ENCODE measurements at regions not wholly inside any gene's neighbourhood (a gene's known extent, or its start where the extent isn't known, plus 50 kb on each side); places are given as distances from the start of the nearest gene placed in this dataset.

DNA sequence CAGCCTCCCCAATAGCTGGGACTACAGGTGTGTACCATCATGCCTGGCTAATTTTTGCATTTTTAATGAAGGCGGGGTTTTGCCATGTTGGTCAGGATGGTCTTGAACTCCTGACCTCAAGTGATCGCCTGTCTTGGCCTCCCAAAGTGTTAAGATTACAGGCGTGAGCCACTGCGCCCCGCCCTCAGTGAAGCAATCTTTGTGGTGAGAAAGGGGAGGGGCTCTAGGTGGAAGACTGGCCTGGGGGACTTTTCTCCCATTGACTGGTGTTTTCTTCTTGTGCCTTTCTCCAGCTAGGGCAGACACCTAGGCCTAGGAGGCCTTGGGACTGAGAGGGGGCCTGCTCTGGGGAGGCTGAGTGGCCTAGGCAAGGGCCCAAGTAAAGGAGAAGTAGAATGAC, 84.1 kb downstream of the DNAAF9 start:
- no peaks in the 10 kb centered on the region for H3K27me3 Mint-ChIP-seq
- no peaks in the 10 kb centered on the region for H3K36me3 Mint-ChIP-seq
- ATAC-seq (peak; percentile 55 to 81), DNase-seq (ENCODE audit: low spot score) (peak; percentile 68)
- no peaks in the 10 kb centered on the region for H3K9me3 Mint-ChIP-seq
- peak overlapping the region in 1 of 2 donors; percentile 25 for H3K27ac Mint-ChIP-seq
- no peak overlapping the region for H3K4me3 Mint-ChIP-seq
- peaks cover 7% of the 10 kb centered on the region in 2 donors for H3K4me1 Mint-ChIP-seq (ENCODE audit: low read depth in 2 of 2)

GRCh38 chr20:3318226-3318884, 79.4 kb upstream of the SLC4A11 start:
- Mint-ChIP-seq H3K9me3 (no peaks in the 10 kb centered on the region), H3K27me3 (no peaks in the 10 kb centered on the region), H3K4me3 (no peak overlapping the region), H3K36me3 (peaks cover 4% of the 10 kb centered on the region), H3K27ac (no peak overlapping the region), H3K4me1 (ENCODE audit: low read depth in 2 of 2) (peaks cover 2% of the 10 kb centered on the region in 2 donors)
- ATAC-seq: no peak
- DNase-seq (ENCODE audit: low spot score): no peak

- H3K36me3 Mint-ChIP-seq: peaks cover 4% of the 10 kb centered on the region
- H3K27ac Mint-ChIP-seq: no peak overlapping the region
- ATAC-seq (no peak), DNase-seq (ENCODE audit: low spot score) (no peak)
- H3K9me3 Mint-ChIP-seq: no peaks in the 10 kb centered on the region
- no peak overlapping the region for H3K4me3 Mint-ChIP-seq
- no peaks in the 10 kb centered on the region for H3K4me1 Mint-ChIP-seq (ENCODE audit: low read depth in 2 of 2)
- no peaks in the 10 kb centered on the region for H3K27me3 Mint-ChIP-seq
Measured at GRCh38 chr20:3316136-3316535, 77.1 kb upstream of the SLC4A11 start.

DNA sequence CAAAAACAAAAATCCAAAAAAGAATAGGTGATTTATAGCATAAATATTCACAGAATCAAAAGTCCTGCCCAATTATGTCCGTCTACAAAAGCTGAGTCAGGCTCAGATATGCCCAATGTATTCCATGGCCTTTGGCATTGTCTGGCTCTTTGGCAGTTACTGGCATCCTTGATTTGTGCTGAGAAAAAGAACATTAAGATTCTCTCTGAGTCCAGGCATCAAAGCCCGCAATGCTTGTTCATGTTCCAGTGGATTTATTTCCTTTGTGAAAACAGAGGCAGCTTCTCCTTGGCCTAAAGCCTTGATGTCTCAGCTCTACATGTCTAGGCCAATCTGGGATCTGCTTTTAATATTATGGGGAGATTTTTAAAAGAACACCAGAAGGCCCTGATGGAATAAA, 76.1 kb upstream of the SLC4A11 start:
- Mint-ChIP-seq H3K36me3 (peaks cover 4% of the 10 kb centered on the region), H3K27ac (no peak overlapping the region)
- DNase-seq (ENCODE audit: low spot score): no peak

DNA sequence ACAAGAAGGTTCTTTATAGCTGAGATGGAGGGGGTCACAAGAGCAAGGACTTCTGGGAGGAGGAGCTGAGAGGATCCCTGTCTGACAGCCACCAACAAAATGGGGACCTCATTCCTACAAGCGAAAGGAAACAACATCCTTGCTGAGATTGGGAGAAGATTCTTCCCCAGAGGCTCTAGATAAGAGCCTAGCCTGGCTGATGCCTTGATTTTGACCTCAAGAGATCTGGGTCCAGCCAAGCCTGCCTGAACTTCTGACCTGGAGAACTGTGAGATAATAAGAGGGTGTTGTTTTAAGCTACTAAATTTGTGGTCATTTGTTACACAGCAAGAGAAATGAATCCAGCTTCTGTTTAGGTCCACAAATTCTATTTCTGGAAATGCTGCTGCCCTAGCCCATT, 75.4 kb upstream of the SLC4A11 start:
- H3K4me1 Mint-ChIP-seq (ENCODE audit: low read depth in 2 of 2): no peaks in the 10 kb centered on the region
- ATAC-seq (no peak), DNase-seq (ENCODE audit: low spot score) (no peak)
- no peak overlapping the region for H3K27ac Mint-ChIP-seq
- H3K27me3 Mint-ChIP-seq: no peaks in the 10 kb centered on the region
- H3K9me3 Mint-ChIP-seq: no peaks in the 10 kb centered on the region
- H3K4me3 Mint-ChIP-seq: no peak overlapping the region
- H3K36me3 Mint-ChIP-seq: peaks cover 4% of the 10 kb centered on the region

More for the DNA sequence above, 76.1 kb upstream of the SLC4A11 start:
- Mint-ChIP-seq H3K4me1 (ENCODE audit: low read depth in 2 of 2) (no peaks in the 10 kb centered on the region), H3K4me3 (no peak overlapping the region), H3K27me3 (no peaks in the 10 kb centered on the region), H3K9me3 (no peaks in the 10 kb centered on the region)
- ATAC-seq: no peak

GRCh38 chr20:3313683-3314065, 74.7 kb upstream of the SLC4A11 start:
- DNase-seq (ENCODE audit: low spot score) (no peak), ATAC-seq (no peak)
- Mint-ChIP-seq H3K9me3 (no peaks in the 10 kb centered on the region), H3K27me3 (no peaks in the 10 kb centered on the region), H3K36me3 (peaks cover 4% of the 10 kb centered on the region), H3K4me1 (ENCODE audit: low read depth in 2 of 2) (no peaks in the 10 kb centered on the region), H3K4me3 (no peak overlapping the region), H3K27ac (no peak overlapping the region)

DNA sequence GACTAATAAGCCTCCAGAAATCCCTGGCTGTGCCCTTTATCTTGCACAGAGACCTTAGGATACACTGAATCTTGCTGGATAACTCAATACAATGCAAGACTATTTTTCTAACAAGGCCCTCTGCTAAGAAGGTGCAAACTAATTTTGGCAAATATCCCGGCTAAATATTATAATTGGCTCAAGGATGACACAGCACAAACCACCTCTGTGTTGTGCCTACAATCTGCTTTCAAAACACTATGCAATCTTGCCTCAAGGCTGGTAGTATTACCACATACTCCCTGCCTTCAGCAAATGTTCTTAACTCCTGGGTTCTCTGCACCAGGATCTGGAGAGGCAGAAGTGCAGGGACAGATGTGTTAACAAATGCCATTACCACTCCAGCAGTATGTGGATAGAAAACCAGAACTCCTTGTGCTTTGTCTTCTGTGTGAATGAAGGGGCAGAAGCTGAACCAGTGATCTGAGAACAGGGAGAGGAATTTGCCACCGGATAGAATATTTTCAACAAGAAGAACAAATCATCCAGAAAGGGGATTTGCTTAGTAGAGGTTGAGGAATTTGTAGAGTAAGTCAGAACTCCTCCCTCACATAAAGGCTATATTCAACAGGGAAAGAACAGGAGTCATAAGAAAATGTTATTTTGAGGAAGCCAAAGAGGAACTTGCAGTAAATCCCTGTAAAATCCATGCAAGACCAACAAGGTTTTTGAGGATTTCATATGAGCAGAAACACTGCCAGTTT, 74.1 kb upstream of the SLC4A11 start:
- Mint-ChIP-seq H3K36me3 (peaks cover 4% of the 10 kb centered on the region), H3K9me3 (no peaks in the 10 kb centered on the region), H3K27me3 (no peaks in the 10 kb centered on the region), H3K4me1 (ENCODE audit: low read depth in 2 of 2) (no peaks in the 10 kb centered on the region), H3K4me3 (no peak overlapping the region), H3K27ac (no peak overlapping the region)
- no peak for DNase-seq (ENCODE audit: low spot score)
- no peak for ATAC-seq

DNA sequence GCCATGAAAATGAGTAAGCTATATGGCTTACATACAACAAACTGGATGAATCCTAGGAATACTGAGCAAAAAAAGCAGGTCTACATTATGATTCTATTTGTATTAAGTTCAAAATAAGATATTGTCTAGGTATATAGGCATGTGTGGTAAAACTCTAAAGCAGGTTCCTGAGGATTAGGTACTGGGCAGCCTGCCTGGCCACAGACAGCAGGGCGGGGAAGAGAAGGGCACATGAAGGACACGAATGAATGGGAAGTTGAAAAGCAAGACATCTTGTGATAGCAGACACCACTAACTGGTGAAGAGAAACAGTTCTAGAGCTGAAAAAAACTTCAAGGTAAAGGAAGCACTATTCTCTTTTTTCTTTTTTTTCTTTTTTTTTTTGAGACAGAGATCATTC, 72.6 kb upstream of the SLC4A11 start:
- no peak for ATAC-seq
- Mint-ChIP-seq H3K27me3 (no peaks in the 10 kb centered on the region), H3K4me1 (ENCODE audit: low read depth in 2 of 2) (peaks cover 2 to 3% of the 10 kb centered on the region in 2 donors), H3K9me3 (no peaks in the 10 kb centered on the region), H3K4me3 (no peak overlapping the region), H3K36me3 (peaks cover 4% of the 10 kb centered on the region), H3K27ac (no peak overlapping the region)
- DNase-seq (ENCODE audit: low spot score): no peak

DNA sequence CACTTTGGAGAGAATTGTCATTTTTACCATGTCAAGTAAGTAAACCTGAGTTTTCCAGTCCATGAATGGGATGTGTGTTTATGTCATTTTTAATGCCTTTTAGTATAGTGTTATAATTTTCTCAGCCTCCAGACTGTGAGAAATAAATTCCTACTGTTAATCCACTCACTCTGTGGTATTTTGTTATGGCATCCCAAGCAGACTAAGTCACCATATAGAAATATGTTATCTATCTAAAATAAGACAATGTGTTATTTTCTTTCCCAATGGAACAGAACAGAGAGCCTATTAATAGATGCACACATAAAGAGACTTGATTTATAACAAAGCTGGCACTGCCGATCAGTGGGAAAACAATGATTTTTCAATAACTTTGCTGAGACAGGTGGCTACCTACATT, 70.2 kb upstream of the SLC4A11 start:
- H3K4me3 Mint-ChIP-seq: no peak overlapping the region
- H3K36me3 Mint-ChIP-seq: peaks cover 4% of the 10 kb centered on the region
- H3K9me3 Mint-ChIP-seq: no peaks in the 10 kb centered on the region
- ATAC-seq: no peak
- H3K27ac Mint-ChIP-seq: no peak overlapping the region
- peaks cover 4% of the 10 kb centered on the region in 2 donors for H3K4me1 Mint-ChIP-seq (ENCODE audit: low read depth in 2 of 2)
- no peak for DNase-seq (ENCODE audit: low spot score)
- no peaks in the 10 kb centered on the region for H3K27me3 Mint-ChIP-seq

GRCh38 chr20:3307725-3308124, 68.7 kb upstream of the SLC4A11 start:
- peaks cover 4% of the 10 kb centered on the region in 2 donors for H3K4me1 Mint-ChIP-seq (ENCODE audit: low read depth in 2 of 2)
- H3K9me3 Mint-ChIP-seq: no peaks in the 10 kb centered on the region
- H3K36me3 Mint-ChIP-seq: peaks cover 4% of the 10 kb centered on the region
- H3K4me3 Mint-ChIP-seq: no peak overlapping the region
- no peak overlapping the region for H3K27ac Mint-ChIP-seq
- DNase-seq (ENCODE audit: low spot score): no peak
- ATAC-seq: no peak
- H3K27me3 Mint-ChIP-seq: no peaks in the 10 kb centered on the region

- no peaks in the 10 kb centered on the region for H3K9me3 Mint-ChIP-seq
- DNase-seq (ENCODE audit: low spot score): no peak
- peaks cover 4% of the 10 kb centered on the region in 2 donors for H3K4me1 Mint-ChIP-seq (ENCODE audit: low read depth in 2 of 2)
- peaks cover 4% of the 10 kb centered on the region for H3K36me3 Mint-ChIP-seq
- no peaks in the 10 kb centered on the region for H3K27me3 Mint-ChIP-seq
- no peak overlapping the region for H3K27ac Mint-ChIP-seq
- ATAC-seq: no peak
- H3K4me3 Mint-ChIP-seq: no peak overlapping the region
Measured at GRCh38 chr20:3307078-3307477, 68.1 kb upstream of the SLC4A11 start.

- Mint-ChIP-seq H3K9me3 (no peaks in the 10 kb centered on the region), H3K27me3 (no peaks in the 10 kb centered on the region), H3K4me3 (no peak overlapping the region), H3K27ac (no peak overlapping the region), H3K36me3 (peaks cover 4% of the 10 kb centered on the region), H3K4me1 (ENCODE audit: low read depth in 2 of 2) (peaks cover 4% of the 10 kb centered on the region in 2 donors)
- ATAC-seq: no peak
- no peak for DNase-seq (ENCODE audit: low spot score)
Measured at GRCh38 chr20:3306068-3306467, 67.1 kb upstream of the SLC4A11 start.

DNA sequence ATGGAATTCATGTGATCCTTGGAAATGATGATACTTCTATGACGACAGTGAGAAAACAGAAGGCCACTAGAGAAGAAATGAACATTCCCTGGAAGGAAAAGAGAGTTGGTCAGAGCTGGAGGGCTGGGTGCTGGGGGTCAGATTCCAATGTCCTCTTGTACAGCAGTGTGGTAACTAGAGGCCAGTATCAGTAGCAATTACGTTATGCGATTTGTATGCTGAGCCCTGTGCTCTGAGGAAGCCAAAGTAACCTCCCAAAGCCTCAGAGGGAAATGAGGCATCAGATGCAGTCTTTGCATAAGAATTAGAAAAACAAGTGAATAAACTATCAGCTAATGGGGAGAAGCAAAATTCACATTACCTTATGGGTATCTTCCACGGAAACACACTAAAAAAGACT, 65.5 kb upstream of the SLC4A11 start:
- H3K9me3 Mint-ChIP-seq: no peaks in the 10 kb centered on the region
- no peak overlapping the region for H3K4me3 Mint-ChIP-seq
- no peak overlapping the region for H3K27ac Mint-ChIP-seq
- ATAC-seq (no peak), DNase-seq (ENCODE audit: low spot score) (no peak)
- no peaks in the 10 kb centered on the region for H3K27me3 Mint-ChIP-seq
- H3K4me1 Mint-ChIP-seq (ENCODE audit: low read depth in 2 of 2): peaks cover 4% of the 10 kb centered on the region in 2 donors
- H3K36me3 Mint-ChIP-seq: peaks cover 4% of the 10 kb centered on the region

DNA sequence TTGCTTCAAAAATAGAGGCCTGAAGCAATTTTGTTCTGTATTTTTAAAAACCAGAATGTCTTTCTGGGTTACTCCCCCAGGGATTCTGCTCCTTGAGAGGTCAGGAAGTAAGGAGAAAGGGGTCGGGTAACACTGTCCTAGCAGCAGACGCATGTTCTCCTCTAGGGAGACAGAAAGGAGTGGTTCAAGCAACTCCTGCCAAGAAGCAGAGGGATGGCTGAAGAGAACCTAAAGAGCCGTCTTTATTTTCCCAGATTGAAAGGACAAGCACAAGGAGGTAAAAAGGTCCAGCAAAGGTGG, 58.0 kb upstream of the SLC4A11 start:
- Mint-ChIP-seq H3K9me3 (no peaks in the 10 kb centered on the region), H3K27ac (no peak overlapping the region), H3K4me3 (no peak overlapping the region), H3K4me1 (ENCODE audit: low read depth in 2 of 2) (no peaks in the 10 kb centered on the region), H3K36me3 (no peaks in the 10 kb centered on the region), H3K27me3 (no peaks in the 10 kb centered on the region)
- ATAC-seq (no peak), DNase-seq (ENCODE audit: low spot score) (no peak)

All from natural killer cell treated with Interleukin-12 subunit alpha and Interleukin-12 subunit beta and Interleukin-15 and Interleukin-18, amount 100 ng/mL, for 72 hours (primary cell).